Endothelial cell of umbilical vein (primary cell): ENCODE measurements at regions not wholly inside any gene's neighbourhood (a gene's known extent, or its start where the extent isn't known, plus 50 kb on each side); places are given as distances from the start of the nearest gene placed in this dataset.

ENCODE experiments used
- EZH2 ChIP-seq: IDR thresholded peaks from 2 replicates; pipeline ENCODE4 v1.6.1; 2012; ENCODE audit warnings: borderline replicate concordance, low read depth, mild to moderate bottlenecking, moderate library complexity, low read length, inconsistent platforms; ENCODE audit not compliant: severe bottlenecking
- FOS ChIP-seq: IDR thresholded peaks from 2 replicates; pipeline ENCODE4 v1.6.1; 2011; ENCODE audit warnings: mild to moderate bottlenecking, low read length, moderate library complexity, borderline replicate concordance; ENCODE audit not compliant: insufficient read depth
- JUN ChIP-seq: IDR thresholded peaks from 2 replicates; pipeline ENCODE4 v1.6.1; 2011; ENCODE audit warnings: borderline replicate concordance, low read depth; ENCODE audit not compliant: insufficient read length, insufficient read depth
- MYC ChIP-seq: IDR thresholded peaks from one replicate; pipeline ENCODE4 v1.6.1; 2011; ENCODE audit warnings: mild to moderate bottlenecking, low read depth, low read length
- POLR2A ChIP-seq: IDR thresholded peaks from 2 replicates; pipeline ENCODE4 v1.6.1; 2012; ENCODE audit warnings: low read depth, mild to moderate bottlenecking, control low read depth, low read length
- POLR2AphosphoS5 ChIP-seq: IDR thresholded peaks from 2 replicates; pipeline ENCODE4 v1.6.1; 2012; ENCODE audit warnings: low read depth, mild to moderate bottlenecking, control low read depth, low read length, moderate library complexity; ENCODE audit not compliant: insufficient read depth
- TF ChIP-seq, protein P1 (sequence below), 2 donors: IDR thresholded peaks; 1 replicate in 1 of 2; 2 replicates in 1 of 2; pipeline ENCODE4 v1.5.1; 2011; ENCODE audit warnings: low read length in 2 of 2, mild to moderate bottlenecking in 2 of 2, moderate library complexity in 2 of 2, control low read depth in 1 of 2, inconsistent platforms in 1 of 2, low read depth in 1 of 2; ENCODE audit not compliant: insufficient read depth in 1 of 2; ENCODE audit errors: extremely low read depth in 1 of 2
- TF ChIP-seq, protein P2 (sequence below): IDR thresholded peaks from 2 replicates; pipeline ENCODE4 v1.6.1; 2011; ENCODE audit not compliant: insufficient read depth, insufficient read length

DNA sequence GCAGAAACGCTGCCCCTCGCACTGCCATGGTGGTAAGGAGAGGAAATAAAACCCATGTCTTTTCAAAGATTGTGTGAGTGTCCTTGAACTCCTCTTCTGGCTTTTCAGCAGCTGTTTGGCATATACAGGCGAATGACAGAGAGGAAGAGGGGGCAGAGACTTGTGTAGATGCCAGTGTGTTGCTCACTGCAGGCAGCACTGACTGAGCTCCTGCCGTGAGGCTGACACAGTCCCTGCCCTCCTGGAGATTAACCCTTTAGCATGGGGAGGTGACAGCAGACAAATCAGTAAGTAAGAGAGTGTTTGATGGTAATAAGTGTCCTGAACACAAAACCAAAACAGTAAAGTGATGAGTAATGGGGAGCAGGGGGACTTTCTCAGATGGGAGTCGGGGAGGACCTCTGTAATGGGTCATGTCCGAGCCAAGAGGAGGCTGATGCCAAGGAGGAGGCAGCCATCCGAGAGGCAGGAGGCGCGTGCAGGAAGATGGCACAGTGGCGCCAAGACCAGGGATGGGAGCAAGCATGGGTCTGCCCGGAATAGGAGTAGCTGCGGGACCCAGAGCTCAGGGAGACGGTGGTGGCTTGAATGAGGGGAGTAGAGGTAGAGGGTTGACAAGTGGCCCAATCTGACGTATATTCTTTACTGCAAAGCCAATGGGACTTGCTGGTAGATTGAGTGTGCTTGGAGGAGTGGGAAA, 182.2 kb downstream of the FOXO1 start:
- TF ChIP-seq, protein P1, sequence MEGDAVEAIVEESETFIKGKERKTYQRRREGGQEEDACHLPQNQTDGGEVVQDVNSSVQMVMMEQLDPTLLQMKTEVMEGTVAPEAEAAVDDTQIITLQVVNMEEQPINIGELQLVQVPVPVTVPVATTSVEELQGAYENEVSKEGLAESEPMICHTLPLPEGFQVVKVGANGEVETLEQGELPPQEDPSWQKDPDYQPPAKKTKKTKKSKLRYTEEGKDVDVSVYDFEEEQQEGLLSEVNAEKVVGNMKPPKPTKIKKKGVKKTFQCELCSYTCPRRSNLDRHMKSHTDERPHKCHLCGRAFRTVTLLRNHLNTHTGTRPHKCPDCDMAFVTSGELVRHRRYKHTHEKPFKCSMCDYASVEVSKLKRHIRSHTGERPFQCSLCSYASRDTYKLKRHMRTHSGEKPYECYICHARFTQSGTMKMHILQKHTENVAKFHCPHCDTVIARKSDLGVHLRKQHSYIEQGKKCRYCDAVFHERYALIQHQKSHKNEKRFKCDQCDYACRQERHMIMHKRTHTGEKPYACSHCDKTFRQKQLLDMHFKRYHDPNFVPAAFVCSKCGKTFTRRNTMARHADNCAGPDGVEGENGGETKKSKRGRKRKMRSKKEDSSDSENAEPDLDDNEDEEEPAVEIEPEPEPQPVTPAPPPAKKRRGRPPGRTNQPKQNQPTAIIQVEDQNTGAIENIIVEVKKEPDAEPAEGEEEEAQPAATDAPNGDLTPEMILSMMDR (IDR thresholded peaks at IDR 0.05; ENCODE audit: extremely low read depth in 1 of 2, insufficient read depth in 1 of 2, low read depth in 1 of 2, low read length in 2 of 2), result no peak
- no peak for TF ChIP-seq POLR2A
- no peak for TF ChIP-seq EZH2
- TF ChIP-seq, protein P2, sequence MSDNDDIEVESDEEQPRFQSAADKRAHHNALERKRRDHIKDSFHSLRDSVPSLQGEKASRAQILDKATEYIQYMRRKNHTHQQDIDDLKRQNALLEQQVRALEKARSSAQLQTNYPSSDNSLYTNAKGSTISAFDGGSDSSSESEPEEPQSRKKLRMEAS, result no peak
- TF ChIP-seq POLR2AphosphoS5, result no peak
- TF ChIP-seq FOS, result no peak
- TF ChIP-seq MYC, result no peak
- no peak for TF ChIP-seq JUN
